ENCODE measurements at regions not wholly inside any gene's neighbourhood (a gene's known extent, or its start where the extent isn't known, plus 50 kb on each side); places are given as distances from the start of the nearest gene placed in this dataset.

- no peak for DNase-seq
These were observed 330.4 kb upstream of the PROK2 start for GRCh38 chr3:72115307-72115706.

- DNase-seq: no peak
These were observed 329.8 kb upstream of the PROK2 start for GRCh38 chr3:72114773-72115172.

DNA sequence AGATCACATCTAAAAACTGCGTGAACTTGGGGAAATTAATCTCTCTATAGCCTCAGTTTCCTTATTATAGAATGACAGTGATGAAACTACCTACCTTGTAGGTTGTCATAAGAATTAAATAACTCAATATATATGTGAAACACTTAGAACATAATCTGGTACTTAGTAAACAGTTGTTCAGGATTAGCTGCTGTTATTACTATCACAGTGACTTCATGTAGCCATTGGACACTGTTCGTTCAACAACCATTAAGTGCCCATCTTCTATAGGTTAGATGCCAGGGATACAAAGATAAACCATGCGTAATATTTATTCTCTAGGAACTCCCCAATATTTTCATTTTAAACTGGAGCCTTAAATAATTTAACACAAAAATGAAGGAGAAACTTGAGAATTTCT is 329.0 kb upstream of the PROK2 start:
- no peak for DNase-seq

DNA sequence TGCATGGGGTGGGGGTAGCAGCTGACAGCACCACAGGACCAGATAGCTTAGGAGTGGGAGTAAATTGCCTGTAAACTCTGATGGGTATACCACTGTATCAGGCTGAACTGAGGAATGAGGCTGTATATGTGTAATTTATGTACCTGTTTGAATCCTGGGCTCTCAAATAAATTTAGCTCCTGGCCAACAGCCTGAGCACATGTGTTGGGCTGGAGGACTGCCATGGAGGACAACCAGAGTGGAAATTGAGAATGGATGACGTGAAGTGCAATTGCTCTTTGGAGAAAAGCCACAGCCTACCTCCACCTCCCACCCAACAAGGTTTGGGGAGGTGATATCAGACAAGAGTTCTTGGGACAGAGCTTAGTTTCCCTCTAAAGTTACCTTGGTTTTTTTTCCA is 328.6 kb upstream of the PROK2 start:
- no peak for DNase-seq

GRCh38 chr3:72112435-72112834 is 327.5 kb upstream of the PROK2 start:
- no peak for DNase-seq

GRCh38 chr3:72111265-72112205 is 326.6 kb upstream of the PROK2 start:
- DNase-seq: no peak

- no peak for DNase-seq
These were observed 324.6 kb upstream of the PROK2 start for GRCh38 chr3:72109327-72110259.

- no peak for DNase-seq
These were observed 320.4 kb upstream of the PROK2 start for GRCh38 chr3:72105306-72105705.

GRCh38 chr3:72102112-72102616 is 317.2 kb upstream of the PROK2 start:
- no peak for DNase-seq

DNA sequence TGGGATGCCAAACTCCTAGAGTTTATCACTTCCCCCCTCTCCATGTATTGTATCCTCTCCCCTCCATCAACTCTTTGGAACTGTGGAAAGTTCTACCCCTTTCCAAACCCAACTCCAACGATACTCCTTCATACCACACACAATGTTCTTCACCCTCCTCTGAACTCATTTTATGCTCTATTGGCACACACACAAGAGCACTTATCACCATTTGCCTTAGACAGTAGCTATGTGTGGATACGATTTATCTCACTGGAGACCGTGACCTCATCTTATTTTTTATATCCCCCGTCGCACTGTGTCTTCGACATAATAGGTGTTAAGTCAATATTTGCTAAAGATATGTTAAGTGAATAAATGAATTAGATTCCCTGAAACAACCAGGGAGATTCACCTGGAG is 316.5 kb upstream of the PROK2 start:
- no peak for DNase-seq

DNA sequence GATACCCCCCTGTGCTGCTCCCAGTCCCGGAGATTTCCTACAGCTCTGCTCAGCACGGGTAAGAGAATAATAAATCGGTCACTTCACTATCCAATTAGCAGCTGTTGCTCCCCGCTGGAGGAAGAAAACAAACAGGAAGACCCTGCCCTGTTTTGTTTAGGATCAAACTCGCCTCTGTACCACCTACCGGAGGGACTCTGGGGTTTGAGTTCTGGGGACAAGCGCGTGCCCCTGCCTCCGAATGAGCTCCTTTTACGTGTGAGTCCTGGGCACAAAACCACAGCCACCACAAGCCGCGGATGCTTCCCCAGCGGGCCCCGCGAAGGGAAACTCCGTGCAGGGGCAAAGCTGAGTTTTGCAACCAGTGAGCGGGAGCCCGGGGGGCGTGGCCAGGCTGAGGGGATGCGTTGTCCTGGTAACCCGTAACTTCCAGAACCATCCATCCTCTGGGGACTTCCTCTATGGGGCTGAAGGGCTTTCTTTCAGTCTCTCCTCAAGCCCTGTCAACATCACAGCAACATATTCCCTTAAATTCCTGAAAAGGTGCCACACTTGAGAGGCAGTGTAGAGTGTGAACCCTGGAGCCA is 315.7 kb upstream of the PROK2 start:
- DNase-seq: peak; percentile 70

- no peak for DNase-seq
These were observed 315.1 kb upstream of the PROK2 start for GRCh38 chr3:72100080-72100511.

DNA sequence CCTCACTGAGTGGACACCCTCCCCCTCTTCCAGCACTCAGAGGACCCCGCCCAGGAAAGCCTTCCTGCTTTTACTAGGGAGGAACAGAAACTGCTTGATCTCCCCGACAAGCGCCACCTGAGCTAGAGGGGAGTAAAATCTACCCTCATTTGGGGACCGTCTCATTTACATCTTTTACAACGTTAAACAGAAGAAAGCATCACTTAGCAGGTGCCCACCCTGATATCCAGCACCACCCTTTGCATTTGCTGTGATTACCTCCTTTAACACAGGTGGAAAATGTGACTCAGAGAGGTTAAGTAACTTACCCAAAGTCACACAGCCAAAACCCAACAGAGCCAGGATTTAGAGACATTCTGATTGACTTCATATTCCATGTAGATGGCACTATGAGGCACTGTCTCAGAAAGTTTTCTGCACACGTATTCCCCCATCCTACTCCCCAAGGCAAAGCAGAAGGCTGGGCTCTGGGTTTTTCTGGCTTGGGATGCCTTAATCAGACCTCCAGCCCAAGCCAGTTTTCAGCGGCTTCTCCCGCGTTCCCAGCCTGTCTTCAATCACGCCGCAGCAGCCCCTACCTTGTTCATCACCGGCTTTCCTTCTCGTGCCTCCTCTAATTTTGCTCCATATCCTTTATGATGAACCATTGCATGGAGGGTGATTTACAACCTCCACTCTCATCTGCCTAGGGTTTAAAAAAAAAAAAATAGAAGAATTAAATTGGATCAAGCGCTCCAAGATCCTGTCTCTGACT is 314.6 kb upstream of the PROK2 start:
- DNase-seq: no peak

DNA sequence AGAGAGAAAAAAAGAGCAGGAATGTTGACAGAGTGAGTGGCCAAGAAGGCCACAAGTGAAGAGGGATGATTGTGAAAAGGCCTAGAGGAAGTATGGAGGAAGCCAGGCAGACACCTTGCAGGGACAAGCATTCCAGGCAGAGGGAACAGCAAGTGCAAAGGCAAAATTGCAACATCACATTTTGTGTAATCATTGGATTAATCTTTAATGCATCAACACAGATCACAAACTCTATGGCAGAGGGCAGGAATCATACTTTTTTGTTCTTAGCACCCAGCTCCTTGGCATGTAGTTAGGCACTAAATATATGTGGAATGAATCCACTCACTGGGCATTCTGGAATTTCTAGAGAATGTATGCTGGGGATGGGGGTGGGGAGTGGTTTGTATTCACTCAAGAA is 312.1 kb upstream of the PROK2 start:
- no peak for DNase-seq

GRCh38 chr3:72095521-72095920 is 310.6 kb upstream of the PROK2 start:
- no peak for DNase-seq

DNA sequence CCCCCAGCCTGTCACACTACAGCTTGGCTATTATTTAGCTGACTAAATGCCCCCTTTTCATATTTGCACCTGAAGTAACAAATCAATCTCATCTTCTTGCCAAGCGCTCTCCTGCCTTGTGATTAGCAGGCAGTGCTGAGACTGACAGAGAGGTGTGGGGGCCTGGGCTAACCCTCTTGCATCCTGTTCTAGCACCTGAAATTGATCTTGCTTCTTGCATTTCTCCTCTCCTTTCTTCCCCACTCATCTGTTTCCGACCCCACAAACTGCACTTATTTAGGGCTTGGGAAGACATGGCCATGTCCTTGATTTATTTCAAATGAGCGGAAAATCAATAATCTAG is 309.0 kb upstream of the PROK2 start:
- no peak for DNase-seq

- no peak for DNase-seq
These were observed 308.5 kb upstream of the PROK2 start for GRCh38 chr3:72093270-72093991.

DNA sequence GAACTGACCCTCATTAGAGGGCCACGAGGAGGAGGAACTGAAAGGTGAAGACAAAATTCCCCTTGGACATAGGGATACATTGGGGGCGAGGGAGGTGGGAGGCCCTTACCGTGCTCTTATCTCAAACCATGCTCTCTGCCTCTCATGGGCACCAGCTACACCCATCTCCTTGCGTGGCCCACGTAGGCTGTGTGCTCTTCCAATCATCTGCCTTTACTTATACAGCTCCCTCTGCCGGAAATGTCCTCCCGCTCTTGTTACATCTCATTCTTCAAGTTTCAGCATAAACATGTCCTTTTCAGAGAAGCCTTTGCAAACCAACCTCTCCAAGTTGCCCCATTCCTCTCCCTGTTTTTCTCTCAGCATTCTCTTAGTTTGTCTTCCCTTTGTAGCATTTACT is 307.8 kb upstream of the PROK2 start:
- no peak for DNase-seq

GRCh38 chr3:72088486-72089025 is 303.6 kb upstream of the PROK2 start:
- DNase-seq: no peak

DNA sequence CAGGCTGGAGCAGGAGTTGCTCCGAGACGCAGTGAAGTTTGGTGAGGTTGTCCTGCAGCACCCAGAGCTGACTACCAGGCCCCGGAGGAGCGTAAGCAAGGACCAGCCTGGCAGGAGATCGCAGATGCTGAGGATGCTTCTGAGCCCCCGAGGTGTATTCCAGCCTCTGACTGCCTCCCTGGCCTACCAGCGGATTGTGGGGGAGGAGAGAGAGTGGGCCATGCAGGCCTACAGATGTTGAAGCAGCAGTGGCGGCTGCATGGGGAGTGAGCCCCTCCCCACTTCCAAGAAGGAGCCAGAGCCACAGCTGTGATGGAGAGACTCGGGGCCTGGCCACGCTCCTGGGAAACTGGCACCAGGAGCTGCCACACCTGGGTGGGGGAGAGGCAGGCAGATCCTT is 302.5 kb upstream of the PROK2 start:
- DNase-seq: no peak

DNA sequence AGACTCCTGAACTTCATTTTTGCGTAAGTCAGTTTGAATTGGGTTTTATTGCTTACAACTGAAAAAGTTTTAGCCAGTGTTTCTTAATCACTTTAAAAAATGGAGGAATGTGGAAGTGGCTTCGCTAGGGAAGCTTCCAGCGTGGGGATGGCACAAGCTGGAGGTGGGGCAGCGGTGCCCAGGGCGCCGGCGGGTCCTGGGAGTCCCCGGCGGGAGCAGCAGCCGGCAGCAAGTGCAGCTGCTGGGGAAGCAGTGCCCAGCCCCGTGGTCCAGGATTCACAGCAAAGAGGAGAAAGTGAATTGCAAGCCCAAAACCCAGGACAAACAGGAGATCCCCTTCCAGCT is 301.8 kb upstream of the PROK2 start:
- no peak for DNase-seq
